ENCODE measurements at regions not wholly inside any gene's neighbourhood (a gene's known extent, or its start where the extent isn't known, plus 50 kb on each side); places are given as distances from the start of the nearest gene placed in this dataset.

GRCh38 chr7:22559829-22560489 lies 60.0 kb upstream of the STEAP1B start (continued):
- TF ChIP-seq CTCF (IDR thresholded peaks at IDR 0.05 in 2 of 3, conservative IDR thresholded peaks at IDR 0.05 in 1 of 3; ENCODE audit: borderline replicate concordance in 1 of 3, insufficient read depth in 1 of 3, low read depth in 2 of 3, low read length in 2 of 3) (peak; percentile 78 to 99 (median 93)), CBX3 (IDR thresholded peaks at IDR 0.05; ENCODE audit: low read depth) (no peak), TCF7L2 (IDR thresholded peaks at IDR 0.05; ENCODE audit: borderline replicate concordance, extremely low read depth, insufficient read depth, insufficient read length) (no peak), EGR1 (IDR thresholded peaks at IDR 0.05; ENCODE audit: low read depth) (no peak)

- H3K4me1 ChIP-seq (ENCODE audit: control insufficient read depth in 1 of 2, insufficient read depth in 2 of 2, low read length in 2 of 2), result no peaks in the 10 kb centered on the region
- H3K27me3 ChIP-seq (ENCODE audit: insufficient read depth, low read length), result no peaks in the 10 kb centered on the region
- no peaks in the 10 kb centered on the region for H3K36me3 ChIP-seq (ENCODE audit: control insufficient read depth in 1 of 2, insufficient read depth in 2 of 2, low read length in 2 of 2)
- TF ChIP-seq POLR2A (IDR thresholded peaks at IDR 0.05; ENCODE audit: borderline replicate concordance, extremely low read depth, insufficient read depth, insufficient read length), result no peak
- no peak for TF ChIP-seq FOSL1 (IDR thresholded peaks at IDR 0.05; ENCODE audit: low read depth)
- no peak for TF ChIP-seq SP1 (IDR thresholded peaks at IDR 0.05; ENCODE audit: low read depth)
- no peak for TF ChIP-seq JUND (IDR thresholded peaks at IDR 0.05)
- no peak for TF ChIP-seq REST (IDR thresholded peaks at IDR 0.05; ENCODE audit: low read depth)
- no peak for TF ChIP-seq SIN3A (IDR thresholded peaks at IDR 0.05; ENCODE audit: low read depth)
- TF ChIP-seq RAD21 (IDR thresholded peaks at IDR 0.05; ENCODE audit: low read depth), result no peak
- no peak for TF ChIP-seq CTCF (IDR thresholded peaks at IDR 0.05 in 2 of 3, conservative IDR thresholded peaks at IDR 0.05 in 1 of 3; ENCODE audit: borderline replicate concordance in 1 of 3, insufficient read depth in 1 of 3, low read depth in 2 of 3, low read length in 2 of 3)
- no peak for TF ChIP-seq TCF7L2 (IDR thresholded peaks at IDR 0.05; ENCODE audit: borderline replicate concordance, extremely low read depth, insufficient read depth, insufficient read length)
- no peak for TF ChIP-seq SRF (IDR thresholded peaks at IDR 0.05; ENCODE audit: low read depth)
- no peak overlapping the region for H3K27ac ChIP-seq (ENCODE audit: low read depth, low read length)
- BruUV-seq (replicated peaks), result no TSS peak
- RAD21 ChIA-PET (ENCODE audit: low non-redundant PET in 1 of 2, low total read pairs in 2 of 2, uncharacterized antibody in 2 of 2, unreplicated experiment in 2 of 2), result no interaction called here
- no peak overlapping the region for H3K4me3 ChIP-seq (replicated peaks in 1 of 2; ENCODE audit: low read depth in 1 of 2, low read length in 2 of 2)
- intact Hi-C loops (cut with micrococcal nuclease), result loop anchor here (10.0 kb wide), 1 partner anchor 298 kb away; no protein-coding TSS in a partner anchor
- H3K79me2 ChIP-seq (ENCODE audit: insufficient read depth, low read length), result no peaks in the 10 kb centered on the region
- H3K9me3 ChIP-seq (ENCODE audit: control insufficient read depth in 1 of 2, insufficient read depth in 1 of 2, low read depth in 1 of 2, low read length in 2 of 2), result no peaks in the 10 kb centered on the region
- DNase-seq (ENCODE audit: low read depth, low spot score) (no peak), ATAC-seq (no peak)
- no peak overlapping the region for H3K4me2 ChIP-seq (ENCODE audit: low read length)
- POLR2A ChIA-PET, result no interaction called here
- H3K9me2 ChIP-seq (ENCODE audit: insufficient read depth), result no peaks in the 10 kb centered on the region
- H2AFZ ChIP-seq (ENCODE audit: low read depth, low read length, poor library complexity, severe bottlenecking), result no peak overlapping the region
- no peaks in the 10 kb centered on the region for H4K20me1 ChIP-seq (ENCODE audit: insufficient read depth)
- CTCF ChIA-PET, result interaction anchor here (0.6 to 7.8 kb wide), 5 partner anchors 169 to 529 kb away, joined by 3 to 195 read pairs (median 3); partner anchors contain the start of gene IL6
- no peak overlapping the region for H3K9ac ChIP-seq (ENCODE audit: low read length)
Observed at GRCh38 chr7:22557167-22557566, 57.2 kb upstream of the STEAP1B start.

Data from HCT116 (cell line).